ENCODE measurements at regions not wholly inside any gene's neighbourhood (a gene's known extent, or its start where the extent isn't known, plus 50 kb on each side); places are given as distances from the start of the nearest gene placed in this dataset.

DNA sequence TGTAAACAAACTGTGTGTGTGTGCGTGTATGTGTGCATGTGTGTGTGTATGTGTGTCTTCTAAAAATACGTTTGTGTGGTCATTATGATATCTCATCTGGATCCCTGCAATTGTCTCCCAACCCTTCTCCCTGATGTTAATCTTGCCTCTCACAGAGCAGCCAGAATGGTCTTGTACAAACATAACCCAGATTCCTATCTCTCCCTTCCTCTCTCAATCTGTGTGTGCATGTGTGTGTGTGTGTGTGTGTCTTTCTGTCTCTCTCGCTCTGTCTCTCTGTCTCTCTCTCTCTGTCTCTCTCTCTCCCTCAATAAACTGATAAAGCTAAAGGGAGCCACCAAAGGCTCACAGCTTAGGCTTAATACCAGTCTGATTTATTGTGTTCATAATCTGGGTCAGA is 210.8 kb downstream of the PAX3 start:
- intact Hi-C loops (cut with DNase I), result no loop called here
- no peak for TF ChIP-seq POLR2A (IDR thresholded peaks at IDR 0.05)
- TF ChIP-seq, protein P1, sequence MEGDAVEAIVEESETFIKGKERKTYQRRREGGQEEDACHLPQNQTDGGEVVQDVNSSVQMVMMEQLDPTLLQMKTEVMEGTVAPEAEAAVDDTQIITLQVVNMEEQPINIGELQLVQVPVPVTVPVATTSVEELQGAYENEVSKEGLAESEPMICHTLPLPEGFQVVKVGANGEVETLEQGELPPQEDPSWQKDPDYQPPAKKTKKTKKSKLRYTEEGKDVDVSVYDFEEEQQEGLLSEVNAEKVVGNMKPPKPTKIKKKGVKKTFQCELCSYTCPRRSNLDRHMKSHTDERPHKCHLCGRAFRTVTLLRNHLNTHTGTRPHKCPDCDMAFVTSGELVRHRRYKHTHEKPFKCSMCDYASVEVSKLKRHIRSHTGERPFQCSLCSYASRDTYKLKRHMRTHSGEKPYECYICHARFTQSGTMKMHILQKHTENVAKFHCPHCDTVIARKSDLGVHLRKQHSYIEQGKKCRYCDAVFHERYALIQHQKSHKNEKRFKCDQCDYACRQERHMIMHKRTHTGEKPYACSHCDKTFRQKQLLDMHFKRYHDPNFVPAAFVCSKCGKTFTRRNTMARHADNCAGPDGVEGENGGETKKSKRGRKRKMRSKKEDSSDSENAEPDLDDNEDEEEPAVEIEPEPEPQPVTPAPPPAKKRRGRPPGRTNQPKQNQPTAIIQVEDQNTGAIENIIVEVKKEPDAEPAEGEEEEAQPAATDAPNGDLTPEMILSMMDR (IDR thresholded peaks at IDR 0.05), result no peak
- Histone ChIP-seq H3K9me3 (no peaks in the 10 kb centered on the region), H3K4me1 (no peaks in the 10 kb centered on the region), H3K36me3 (no peaks in the 10 kb centered on the region), H3K27ac (no peak overlapping the region), H3K27me3 (no peaks in the 10 kb centered on the region), H3K4me3 (no peak overlapping the region)
- 62 to 70% methylated on average over 3 of the region's 3 CpGs for WGBS, 2 donors
- no peak for DNase-seq

DNA sequence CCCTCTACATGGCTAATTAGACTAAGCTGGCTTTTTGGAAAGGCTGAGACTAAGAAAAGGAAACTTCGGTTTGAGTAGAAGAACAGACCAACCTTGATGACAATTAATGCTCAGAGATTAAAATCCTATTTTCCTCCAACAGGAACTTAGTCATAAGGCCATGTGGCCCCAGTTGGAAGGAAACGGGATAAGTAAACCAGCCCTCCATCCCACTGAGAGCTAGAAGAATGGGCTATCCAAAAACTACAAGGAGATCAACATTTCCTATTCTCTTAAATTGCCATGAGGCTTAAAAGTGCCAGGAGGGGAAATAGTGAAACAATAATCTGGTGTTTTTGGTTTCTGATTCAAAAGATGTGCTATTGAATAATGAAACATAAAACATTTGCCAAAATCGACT is 216.6 kb downstream of the PAX3 start:
- 53 to 54% methylated on average over 3 of the region's 3 CpGs for WGBS, 2 donors

DNA sequence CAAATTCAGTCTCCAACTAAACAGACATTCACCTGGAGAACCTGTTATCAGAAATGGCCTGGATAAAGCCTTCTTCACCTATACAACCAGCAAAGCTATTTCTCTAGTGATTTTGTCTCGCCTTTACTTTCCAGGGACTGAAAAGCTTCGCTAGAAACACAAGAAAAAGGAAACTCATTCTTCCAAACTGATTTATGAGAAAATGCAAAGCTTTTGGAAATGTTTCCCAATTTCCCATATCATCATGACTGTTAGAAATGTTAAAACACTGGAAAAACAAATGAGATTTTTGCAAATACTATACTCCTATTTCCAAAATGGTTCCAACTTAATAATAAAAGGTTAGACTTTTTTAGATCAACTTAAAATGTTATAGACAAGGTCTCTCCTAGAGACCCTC is 218.7 kb downstream of the PAX3 start:
- intact Hi-C loops (cut with DNase I), result no loop called here
- Histone ChIP-seq H3K36me3 (no peaks in the 10 kb centered on the region), H3K4me1 (no peaks in the 10 kb centered on the region), H3K27ac (no peak overlapping the region), H3K27me3 (peaks cover 0 to 11% (median 0%) of the 10 kb centered on the region in 4 donors), H3K4me3 (no peak overlapping the region), H3K9me3 (no peaks in the 10 kb centered on the region)
- DNase-seq, result no peak
- WGBS, 2 donors, result 56 to 68% methylated on average over 2 of the region's 2 CpGs
- TF ChIP-seq POLR2A (IDR thresholded peaks at IDR 0.05), result no peak
- TF ChIP-seq, protein P1 (IDR thresholded peaks at IDR 0.05), result no peak

More for the DNA sequence above, 216.6 kb downstream of the PAX3 start:
- DNase-seq, result no peak
- no peaks in the 10 kb centered on the region for H3K36me3 ChIP-seq
- peaks cover 0 to 6% (median 0%) of the 10 kb centered on the region in 4 donors for H3K27me3 ChIP-seq
- H3K4me3 ChIP-seq, result no peak overlapping the region
- intact Hi-C loops (cut with DNase I), result no loop called here
- TF ChIP-seq POLR2A (IDR thresholded peaks at IDR 0.05), result no peak
- TF ChIP-seq, protein P1 (IDR thresholded peaks at IDR 0.05), result no peak
- no peaks in the 10 kb centered on the region for H3K9me3 ChIP-seq
- no peaks in the 10 kb centered on the region for H3K4me1 ChIP-seq
- no peak overlapping the region for H3K27ac ChIP-seq

DNA sequence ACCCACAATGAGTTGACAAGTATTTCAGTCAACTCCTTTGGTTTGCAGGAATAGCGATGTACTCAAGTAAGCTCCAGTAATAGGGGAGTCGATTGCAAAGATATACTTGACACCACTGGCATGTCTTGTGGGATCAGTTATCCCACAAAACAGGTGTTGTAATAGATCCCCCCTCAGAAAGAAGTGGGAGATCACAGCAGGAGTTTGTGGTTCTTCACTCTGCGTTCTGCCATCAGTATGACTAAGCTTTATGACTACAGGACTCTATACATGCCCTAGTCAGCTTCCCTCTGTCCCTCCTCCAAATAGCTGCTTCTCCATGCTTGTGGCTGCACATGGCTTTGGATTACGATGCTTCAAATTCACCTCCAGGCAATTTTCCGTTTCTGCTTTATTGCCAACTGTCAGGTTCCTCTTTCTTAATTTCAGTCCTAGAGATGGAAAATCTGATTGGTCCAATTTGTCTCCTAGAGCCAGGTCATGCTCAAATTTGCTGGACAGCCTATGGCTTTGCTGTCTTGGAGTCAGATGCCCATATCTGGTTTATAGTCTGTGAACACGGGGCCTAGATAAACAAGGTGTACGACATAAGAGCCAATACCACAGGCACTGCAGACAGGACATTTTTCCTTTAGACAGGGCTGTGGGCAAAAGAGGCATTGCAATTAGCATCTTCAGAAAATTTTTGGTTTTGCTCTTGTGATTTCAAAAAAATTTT is 221.7 kb downstream of the PAX3 start:
- H3K4me1 ChIP-seq, result no peaks in the 10 kb centered on the region
- no peak overlapping the region for H3K4me3 ChIP-seq
- WGBS, 2 donors, result 60 to 68% methylated on average over 6 to 7 of the region's 7 CpGs
- no peaks in the 10 kb centered on the region for H3K9me3 ChIP-seq
- no peak for DNase-seq
- intact Hi-C loops (cut with DNase I), result no loop called here
- TF ChIP-seq POLR2A (IDR thresholded peaks at IDR 0.05), result no peak
- TF ChIP-seq, protein P1 (IDR thresholded peaks at IDR 0.05), result no peak
- no peaks in the 10 kb centered on the region for H3K36me3 ChIP-seq
- H3K27ac ChIP-seq, result no peak overlapping the region
- peaks cover 0 to 22% (median 0%) of the 10 kb centered on the region in 4 donors for H3K27me3 ChIP-seq

DNA sequence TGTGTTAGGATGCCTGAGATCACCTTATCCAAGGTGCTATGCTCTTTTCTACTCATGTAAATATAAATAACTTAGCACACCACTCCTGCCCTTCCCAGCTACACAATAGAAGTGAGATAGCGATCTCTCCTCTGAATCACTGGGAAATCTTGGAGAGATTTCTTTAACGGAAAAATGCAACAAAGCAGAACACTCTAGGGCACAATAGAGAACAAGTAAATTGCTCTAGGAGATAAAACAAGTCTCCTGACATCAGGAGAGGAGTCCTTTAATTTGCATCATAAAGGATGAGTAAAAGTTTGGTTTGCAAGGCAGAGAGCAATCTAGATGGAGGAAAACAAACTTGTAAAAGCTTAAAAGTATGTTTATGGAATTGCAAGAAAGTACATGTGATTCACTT is 224.1 kb downstream of the PAX3 start:
- intact Hi-C loops (cut with DNase I), result no loop called here
- Histone ChIP-seq H3K4me1 (no peaks in the 10 kb centered on the region), H3K4me3 (no peak overlapping the region), H3K27ac (no peak overlapping the region), H3K36me3 (no peaks in the 10 kb centered on the region), H3K27me3 (peaks cover 0 to 16% (median 2%) of the 10 kb centered on the region in 4 donors), H3K9me3 (no peaks in the 10 kb centered on the region)
- DNase-seq, result no peak
- WGBS, 2 donors, result 8 to 10% methylated on average over 2 of the region's 2 CpGs
- no peak for TF ChIP-seq POLR2A (IDR thresholded peaks at IDR 0.05)
- TF ChIP-seq, protein P1 (IDR thresholded peaks at IDR 0.05), result no peak
